ENCODE measurements at regions not wholly inside any gene's neighbourhood (a gene's known extent, or its start where the extent isn't known, plus 50 kb on each side); places are given as distances from the start of the nearest gene placed in this dataset.

- no peak for TF ChIP-seq CTCF (conservative IDR thresholded peaks at IDR 0.05; ENCODE audit: low read depth, low read length)
- no peak overlapping the region for H3K4me3 ChIP-seq (ENCODE audit: low read length)
- no peak for DNase-seq (ENCODE audit: low read depth)
Measured at GRCh38 chr13:21944610-21945009, 273.7 kb downstream of the FGF9 start.

- H3K4me3 ChIP-seq (ENCODE audit: low read length): no peak overlapping the region
- no peak for DNase-seq (ENCODE audit: low read depth)
- TF ChIP-seq CTCF (conservative IDR thresholded peaks at IDR 0.05; ENCODE audit: low read depth, low read length): no peak
Measured at GRCh38 chr13:21945195-21945594, 274.3 kb downstream of the FGF9 start.

GRCh38 chr13:21946964-21947363 lies 276.1 kb downstream of the FGF9 start:
- DNase-seq (ENCODE audit: low read depth): no peak
- TF ChIP-seq CTCF (conservative IDR thresholded peaks at IDR 0.05; ENCODE audit: low read depth, low read length): no peak
- no peak overlapping the region for H3K4me3 ChIP-seq (ENCODE audit: low read length)

GRCh38 chr13:21948769-21949474 lies 278.0 kb downstream of the FGF9 start:
- no peak for TF ChIP-seq CTCF (conservative IDR thresholded peaks at IDR 0.05; ENCODE audit: low read depth, low read length)
- DNase-seq (ENCODE audit: low read depth): no peak
- H3K4me3 ChIP-seq (ENCODE audit: low read length): no peak overlapping the region

- no peak overlapping the region for H3K4me3 ChIP-seq (ENCODE audit: low read length)
- no peak for TF ChIP-seq CTCF (conservative IDR thresholded peaks at IDR 0.05; ENCODE audit: low read depth, low read length)
- no peak for DNase-seq (ENCODE audit: low read depth)
Measured at GRCh38 chr13:21949818-21950429, 279.1 kb downstream of the FGF9 start.

- no peak for DNase-seq (ENCODE audit: low read depth)
- H3K4me3 ChIP-seq (ENCODE audit: low read length): no peak overlapping the region
- no peak for TF ChIP-seq CTCF (conservative IDR thresholded peaks at IDR 0.05; ENCODE audit: low read depth, low read length)
Measured at GRCh38 chr13:21956666-21957065, 285.8 kb downstream of the FGF9 start.

- TF ChIP-seq CTCF (conservative IDR thresholded peaks at IDR 0.05; ENCODE audit: low read depth, low read length): no peak
- DNase-seq (ENCODE audit: low read depth): no peak
- H3K4me3 ChIP-seq (ENCODE audit: low read length): no peak overlapping the region
Measured at GRCh38 chr13:21957833-21958232, 287.0 kb downstream of the FGF9 start.

Data from retinal pigment epithelial cell (primary cell).